B cell (primary cell): ENCODE measurements at regions not wholly inside any gene's neighbourhood (a gene's known extent, or its start where the extent isn't known, plus 50 kb on each side); places are given as distances from the start of the nearest gene placed in this dataset.

Source experiments
- ATAC-seq: fragments of 200-7000 bp; cut with Tn5 transposase; one replicate; pipeline ENCODE4 v1.10.0; 2021; ENCODE audit warnings: low read depth, mild to moderate bottlenecking, moderate number of reproducible peaks, moderate library complexity
- CTCF ChIA-PET: fragments of 350-600 bp; sonication (Branson Sonifier 250); formaldehyde crosslinking; loops from one replicate; lab custom pipeline; 2021; ENCODE audit warnings: antibody characterized with exemption, inconsistent platforms; lab: Charles Lee
- POLR2A ChIA-PET: fragments of 350-600 bp; sonication (Branson Sonifier 250); formaldehyde crosslinking; loops from one replicate; lab custom pipeline; 2021; ENCODE audit warnings: antibody characterized with exemption; lab: Charles Lee
- DNase-seq: peaks from one replicate; pipeline ENCODE4 v3.0.0; 2013
- H2AFZ ChIP-seq: 2 replicates; pipeline ENCODE4 v1.6.1; 2012; ENCODE audit warnings: mild to moderate bottlenecking, low read depth, low read length; ENCODE audit not compliant: insufficient read depth, poor library complexity, severe bottlenecking
- H3K27ac ChIP-seq, 2 donors: 1 replicate in 1 of 2; 2 replicates in 1 of 2; pipeline ENCODE4 v1.5.1; 2012 to 2013; ENCODE audit warnings: low read length in 2 of 2, mild to moderate bottlenecking in 2 of 2, moderate library complexity in 1 of 2
- H3K27me3 ChIP-seq, 4 experiments: fragments of 200-600 bp in 1 of 4; sonication (generic) in 1 of 4; replicated peaks in 1 of 4; 1 replicate in 2 of 4; 2 replicates in 2 of 4; pipeline versions ENCODE4 v1.6.1 to v1.7.0; 2013 to 2016; ENCODE audit warnings: low read length in 3 of 4, mild to moderate bottlenecking in 2 of 4, mixed read lengths in 1 of 4, moderate library complexity in 1 of 4; ENCODE audit not compliant: insufficient read depth in 4 of 4, control insufficient read depth in 3 of 4; ENCODE audit errors: control extremely low read depth in 1 of 4
- H3K36me3 ChIP-seq, 2 experiments: replicated peaks in 1 of 2; 1 replicate in 1 of 2; 2 replicates in 1 of 2; pipeline versions ENCODE4 v1.6.1 to v1.7.1; 2013; ENCODE audit warnings: low read length in 1 of 2; ENCODE audit not compliant: insufficient read depth in 2 of 2, control insufficient read depth in 1 of 2; ENCODE audit errors: control extremely low read depth in 1 of 2, extremely low read depth in 1 of 2
- H3K4me1 ChIP-seq, 2 donors: fragments of 200-600 bp in 1 of 2; sonication (generic) in 1 of 2; 1 replicate in 1 of 2; 2 replicates in 1 of 2; pipeline versions ENCODE4 v1.5.1 to v1.6.1; 2013 to 2017; ENCODE audit warnings: low read length in 2 of 2; ENCODE audit not compliant: control insufficient read depth in 2 of 2, insufficient read depth in 2 of 2
- H3K4me2 ChIP-seq: replicated peaks from 2 replicates; pipeline ENCODE3; 2012; ENCODE audit warnings: mild to moderate bottlenecking, low read depth, low read length; ENCODE audit not compliant: poor library complexity, severe bottlenecking
- H3K4me3 ChIP-seq, 5 experiments: fragments of 200-600 bp in 1 of 5; sonication (generic) in 1 of 5; 1 replicate in 3 of 5; 2 replicates in 2 of 5; pipeline versions ENCODE4 v1.5.1 to v1.7.0; 2011 to 2016; ENCODE audit warnings: low read length in 4 of 5, mild to moderate bottlenecking in 4 of 5, low read depth in 2 of 5, control low read depth in 1 of 5, moderate library complexity in 1 of 5; ENCODE audit not compliant: insufficient read depth in 1 of 5; ENCODE audit errors: control extremely low read depth in 1 of 5, extremely low read depth in 1 of 5
- H3K79me2 ChIP-seq: fragments of 200-600 bp; sonication (generic); one replicate; pipeline ENCODE4 v1.6.0; 2016; ENCODE audit warnings: low read length; ENCODE audit not compliant: control insufficient read depth, insufficient read depth
- H3K9ac ChIP-seq: fragments of 200-600 bp; sonication (generic); 2 replicates; pipeline ENCODE4 v1.6.1; 2017; ENCODE audit warnings: mild to moderate bottlenecking, low read length, moderate library complexity
- H3K9me3 ChIP-seq, 3 donors: one replicate each; pipeline versions ENCODE4 v1.6.1 to v1.7.1; 2013; ENCODE audit warnings: low read length in 2 of 3; ENCODE audit not compliant: control insufficient read depth in 2 of 3, insufficient read depth in 1 of 3; ENCODE audit errors: control extremely low read depth in 1 of 3
- H4K20me1 ChIP-seq: 2 replicates; pipeline ENCODE4 v1.6.0; 2012; ENCODE audit warnings: mild to moderate bottlenecking, low read length; ENCODE audit not compliant: insufficient read depth, control insufficient read depth, poor library complexity, severe bottlenecking
- H3K27ac Mint-ChIP-seq: one replicate; pipeline ENCODE4 v1.8.0; 2021; ENCODE audit warnings: mixed read lengths
- H3K27me3 Mint-ChIP-seq: one replicate; pipeline ENCODE4 v1.8.0; 2021; ENCODE audit warnings: mixed read lengths
- H3K4me1 Mint-ChIP-seq: one replicate; pipeline ENCODE4 v1.8.0; 2021; ENCODE audit warnings: mixed read lengths
- H3K4me3 Mint-ChIP-seq: one replicate; pipeline ENCODE4 v1.8.0; 2021; ENCODE audit warnings: mixed read lengths
- H3K9me3 Mint-ChIP-seq: one replicate; pipeline ENCODE4 v1.8.0; 2022; ENCODE audit warnings: mixed read lengths; ENCODE audit not compliant: insufficient read depth
- CTCF ChIP-seq: fragments of 200-600 bp; IDR thresholded peaks from one replicate; pipeline ENCODE4 v1.8.0; 2022; ENCODE audit warnings: antibody characterized with exemption, mild to moderate bottlenecking
- EZH2 ChIP-seq: IDR thresholded peaks from 2 replicates; pipeline ENCODE4 v1.6.1; 2012; ENCODE audit warnings: borderline replicate concordance, low read depth, mild to moderate bottlenecking, moderate library complexity, low read length; ENCODE audit not compliant: insufficient read depth, poor library complexity, severe bottlenecking
- WGBS: methylation state at CpG from one replicate; pipeline ENCODE4 v1.1.5; 2013; ENCODE audit warnings: missing lambda C conversion rate; ENCODE audit not compliant: insufficient coverage; 5-methylcytosine and 5-hydroxymethylcytosine counted together
- intact Hi-C: fragments of 100-400 bp; cut with micrococcal nuclease; formaldehyde crosslinking; loops from one replicate; pipeline ENCODE4 v1.10.0; 2022

GRCh38 chr18:56412951-56413350, 225.4 kb downstream of the TXNL1 start:
- H3K27ac Mint-ChIP-seq = no peak overlapping the region
- WGBS = 80% methylated on average over 1 of the region's 1 CpG
- Histone ChIP-seq H3K9ac (no peak overlapping the region), H3K36me3 (no peaks in the 10 kb centered on the region), H3K4me2 (no peak overlapping the region), H3K27ac (no peak overlapping the region), H3K9me3 (peaks cover 1 to 20% (median 7%) of the 10 kb centered on the region in 3 donors), H3K4me3 (no peak overlapping the region), H2AFZ (no peak overlapping the region), H3K79me2 (no peaks in the 10 kb centered on the region), H4K20me1 (no peaks in the 10 kb centered on the region), H3K27me3 (no peaks in the 10 kb centered on the region), H3K4me1 (no peaks in the 10 kb centered on the region)
- ChIA-PET POLR2A (no interaction called here), CTCF (no interaction called here)
- TF ChIP-seq CTCF (no peak), EZH2 (no peak)
- H3K27me3 Mint-ChIP-seq = no peaks in the 10 kb centered on the region
- ATAC-seq (no peak), DNase-seq (no peak)
- H3K4me1 Mint-ChIP-seq = no peaks in the 10 kb centered on the region
- H3K4me3 Mint-ChIP-seq = no peak overlapping the region
- peaks cover 11% of the 10 kb centered on the region for H3K9me3 Mint-ChIP-seq
- intact Hi-C loops = no loop called here

- no peak overlapping the region for H3K4me3 Mint-ChIP-seq
- Histone ChIP-seq H3K4me2 (no peak overlapping the region), H3K27ac (no peak overlapping the region), H3K27me3 (no peaks in the 10 kb centered on the region), H3K4me1 (no peaks in the 10 kb centered on the region), H3K4me3 (no peak overlapping the region), H4K20me1 (no peaks in the 10 kb centered on the region), H3K9me3 (peaks cover under 1 to 14% (median 4%) of the 10 kb centered on the region in 3 donors), H3K36me3 (no peaks in the 10 kb centered on the region), H3K9ac (no peak overlapping the region), H3K79me2 (no peaks in the 10 kb centered on the region), H2AFZ (no peak overlapping the region)
- ChIA-PET CTCF (no interaction called here), POLR2A (no interaction called here)
- intact Hi-C loops = no loop called here
- H3K4me1 Mint-ChIP-seq = no peaks in the 10 kb centered on the region
- no peak overlapping the region for H3K27ac Mint-ChIP-seq
- DNase-seq = no peak
- ATAC-seq = no peak
- TF ChIP-seq EZH2 (no peak), CTCF (no peak)
- H3K9me3 Mint-ChIP-seq = peaks cover 7% of the 10 kb centered on the region
- H3K27me3 Mint-ChIP-seq = peaks cover 9% of the 10 kb centered on the region
Observed at GRCh38 chr18:56409736-56410135, 228.7 kb downstream of the TXNL1 start.
